ENCODE measurements at regions not wholly inside any gene's neighbourhood (a gene's known extent, or its start where the extent isn't known, plus 50 kb on each side); places are given as distances from the start of the nearest gene placed in this dataset.

- no peak for DNase-seq
- H3K27ac Mint-ChIP-seq (ENCODE audit: unreplicated experiment): no peak overlapping the region
- no peaks in the 10 kb centered on the region for H3K4me1 Mint-ChIP-seq (ENCODE audit: low read depth, unreplicated experiment)
- H3K9me3 Mint-ChIP-seq (ENCODE audit: low read depth, unreplicated experiment): no peaks in the 10 kb centered on the region
- TF ChIP-seq CTCF (IDR thresholded peaks at IDR 0.05; ENCODE audit: unreplicated experiment): no peak
- CTCF ChIA-PET: no interaction called here
- no peaks in the 10 kb centered on the region for H3K36me3 Mint-ChIP-seq (ENCODE audit: insufficient read depth, unreplicated experiment)
- no TSS peak for BruUV-seq (replicated peaks)
- no peaks in the 10 kb centered on the region for H3K27me3 Mint-ChIP-seq (ENCODE audit: unreplicated experiment)
- no peak overlapping the region for H3K4me3 Mint-ChIP-seq (ENCODE audit: low read depth, unreplicated experiment)
- intact Hi-C loops (cut with micrococcal nuclease; ENCODE audit: unreplicated experiment): no loop called here
Observed at GRCh38 chr9:87816036-87816435, 66.6 kb upstream of the SPATA31E1 start.

GRCh38 chr9:87818308-87818707 lies 64.4 kb upstream of the SPATA31E1 start:
- Mint-ChIP-seq H3K27me3 (ENCODE audit: unreplicated experiment) (no peaks in the 10 kb centered on the region), H3K4me3 (ENCODE audit: low read depth, unreplicated experiment) (no peak overlapping the region), H3K9me3 (ENCODE audit: low read depth, unreplicated experiment) (no peaks in the 10 kb centered on the region), H3K36me3 (ENCODE audit: insufficient read depth, unreplicated experiment) (no peaks in the 10 kb centered on the region), H3K4me1 (ENCODE audit: low read depth, unreplicated experiment) (no peaks in the 10 kb centered on the region), H3K27ac (ENCODE audit: unreplicated experiment) (no peak overlapping the region)
- intact Hi-C loops (cut with micrococcal nuclease; ENCODE audit: unreplicated experiment): no loop called here
- CTCF ChIA-PET: no interaction called here
- no peak for DNase-seq
- TF ChIP-seq CTCF (IDR thresholded peaks at IDR 0.05; ENCODE audit: unreplicated experiment): no peak
- no TSS peak for BruUV-seq (replicated peaks)

- no peaks in the 10 kb centered on the region for H3K9me3 Mint-ChIP-seq (ENCODE audit: low read depth, unreplicated experiment)
- no peak overlapping the region for H3K4me3 Mint-ChIP-seq (ENCODE audit: low read depth, unreplicated experiment)
- no peaks in the 10 kb centered on the region for H3K4me1 Mint-ChIP-seq (ENCODE audit: low read depth, unreplicated experiment)
- BruUV-seq (replicated peaks): no TSS peak
- CTCF ChIA-PET: no interaction called here
- intact Hi-C loops (cut with micrococcal nuclease; ENCODE audit: unreplicated experiment): no loop called here
- H3K36me3 Mint-ChIP-seq (ENCODE audit: insufficient read depth, unreplicated experiment): no peaks in the 10 kb centered on the region
- TF ChIP-seq CTCF (IDR thresholded peaks at IDR 0.05; ENCODE audit: unreplicated experiment): no peak
- DNase-seq: no peak
- H3K27me3 Mint-ChIP-seq (ENCODE audit: unreplicated experiment): no peaks in the 10 kb centered on the region
- no peak overlapping the region for H3K27ac Mint-ChIP-seq (ENCODE audit: unreplicated experiment)
Observed at GRCh38 chr9:87824216-87824875, 58.3 kb upstream of the SPATA31E1 start.

- TF ChIP-seq CTCF (IDR thresholded peaks at IDR 0.05; ENCODE audit: unreplicated experiment): no peak
- DNase-seq: no peak
- no peaks in the 10 kb centered on the region for H3K27me3 Mint-ChIP-seq (ENCODE audit: unreplicated experiment)
- no peak overlapping the region for H3K27ac Mint-ChIP-seq (ENCODE audit: unreplicated experiment)
- CTCF ChIA-PET: no interaction called here
- no peak overlapping the region for H3K4me3 Mint-ChIP-seq (ENCODE audit: low read depth, unreplicated experiment)
- BruUV-seq (replicated peaks): no TSS peak
- H3K36me3 Mint-ChIP-seq (ENCODE audit: insufficient read depth, unreplicated experiment): no peaks in the 10 kb centered on the region
- H3K4me1 Mint-ChIP-seq (ENCODE audit: low read depth, unreplicated experiment): no peaks in the 10 kb centered on the region
- intact Hi-C loops (cut with micrococcal nuclease; ENCODE audit: unreplicated experiment): no loop called here
- H3K9me3 Mint-ChIP-seq (ENCODE audit: low read depth, unreplicated experiment): no peaks in the 10 kb centered on the region
Observed at GRCh38 chr9:87824886-87825285, 57.8 kb upstream of the SPATA31E1 start.
